HFFc6 (cell line): ENCODE measurements at regions not wholly inside any gene's neighbourhood (a gene's known extent, or its start where the extent isn't known, plus 50 kb on each side); places are given as distances from the start of the nearest gene placed in this dataset.

Experiments used
- DNase-seq: peaks from one replicate; pipeline ENCODE4 v3.0.0-alpha.2; 2018
- H3K27ac Mint-ChIP-seq: 2 replicates; pipeline ENCODE4 v1.8.0; 2020; ENCODE audit warnings: mild to moderate bottlenecking, mixed read lengths
- H3K27me3 Mint-ChIP-seq: 2 replicates; pipeline ENCODE4 v1.8.0; 2021; ENCODE audit warnings: mild to moderate bottlenecking, moderate library complexity, mixed read lengths; ENCODE audit not compliant: insufficient read depth
- H3K36me3 Mint-ChIP-seq: 2 replicates; pipeline ENCODE4 v1.8.0; 2021; ENCODE audit warnings: low read depth, mixed read lengths
- H3K4me1 Mint-ChIP-seq: 2 replicates; pipeline ENCODE4 v1.8.0; 2020; ENCODE audit warnings: low read depth, mixed read lengths
- H3K4me3 Mint-ChIP-seq: 2 replicates; pipeline ENCODE4 v1.8.0; 2020; ENCODE audit warnings: mild to moderate bottlenecking, moderate library complexity, mixed read lengths
- H3K9me3 Mint-ChIP-seq: 2 replicates; pipeline ENCODE4 v1.8.0; 2020; ENCODE audit warnings: mild to moderate bottlenecking, mixed read lengths
- CTCF ChIP-seq: fragments of 200-600 bp; sonication (generic); IDR thresholded peaks from 2 replicates; pipeline ENCODE4 v1.5.0; 2021; ENCODE audit warnings: antibody characterized with exemption, mild to moderate bottlenecking

GRCh38 chr18:56036741-56037140 is 448.7 kb upstream of the TCF4 start:
- TF ChIP-seq CTCF: no peak

GRCh38 chr18:56035546-56035945 is 447.6 kb upstream of the TCF4 start:
- H3K27me3 Mint-ChIP-seq: no peaks in the 10 kb centered on the region
- H3K9me3 Mint-ChIP-seq: no peaks in the 10 kb centered on the region; the same call in 1 of the 2 replicates
- peaks cover 13% of the 10 kb centered on the region for H3K36me3 Mint-ChIP-seq
- no peaks in the 10 kb centered on the region for H3K4me1 Mint-ChIP-seq
- no peak overlapping the region for H3K27ac Mint-ChIP-seq
- no peak overlapping the region for H3K4me3 Mint-ChIP-seq
- no peak for DNase-seq
- TF ChIP-seq CTCF: no peak

More at GRCh38 chr18:56036741-56037140, 448.7 kb upstream of the TCF4 start:
- H3K36me3 Mint-ChIP-seq: peaks cover 13% of the 10 kb centered on the region
- no peaks in the 10 kb centered on the region for H3K4me1 Mint-ChIP-seq
- no peaks in the 10 kb centered on the region; the same call in 1 of the 2 replicates for H3K9me3 Mint-ChIP-seq
- DNase-seq: no peak
- no peak overlapping the region for H3K4me3 Mint-ChIP-seq
- no peak overlapping the region for H3K27ac Mint-ChIP-seq
- no peaks in the 10 kb centered on the region for H3K27me3 Mint-ChIP-seq

GRCh38 chr18:56034949-56035348 is 447.0 kb upstream of the TCF4 start:
- no peaks in the 10 kb centered on the region; the same call in 1 of the 2 replicates for H3K9me3 Mint-ChIP-seq
- H3K4me1 Mint-ChIP-seq: no peaks in the 10 kb centered on the region
- no peak overlapping the region for H3K27ac Mint-ChIP-seq
- peaks cover 13% of the 10 kb centered on the region for H3K36me3 Mint-ChIP-seq
- no peak overlapping the region for H3K4me3 Mint-ChIP-seq
- no peak for DNase-seq
- TF ChIP-seq CTCF: no peak
- H3K27me3 Mint-ChIP-seq: peaks cover 1% of the 10 kb centered on the region; the same call in 1 of the 2 replicates

GRCh38 chr18:56030060-56030459 is 442.1 kb upstream of the TCF4 start:
- H3K4me3 Mint-ChIP-seq: no peak overlapping the region
- peaks cover 13% of the 10 kb centered on the region for H3K36me3 Mint-ChIP-seq
- peaks cover 17% of the 10 kb centered on the region for H3K4me1 Mint-ChIP-seq
- no peaks in the 10 kb centered on the region; the same call in 1 of the 2 replicates for H3K9me3 Mint-ChIP-seq
- TF ChIP-seq CTCF: no peak
- peaks cover 3% of the 10 kb centered on the region; the same call in 1 of the 2 replicates for H3K27me3 Mint-ChIP-seq
- no peak overlapping the region for H3K27ac Mint-ChIP-seq
- no peak for DNase-seq

- Mint-ChIP-seq H3K9me3 (no peaks in the 10 kb centered on the region; the same call in 1 of the 2 replicates), H3K4me1 (peaks cover 17% of the 10 kb centered on the region), H3K4me3 (no peak overlapping the region), H3K36me3 (peaks cover 7% of the 10 kb centered on the region), H3K27me3 (peaks cover 3% of the 10 kb centered on the region; the same call in 1 of the 2 replicates), H3K27ac (no peak overlapping the region)
- no peak for TF ChIP-seq CTCF
- peak; percentile 63 for DNase-seq
Observed at GRCh38 chr18:56028514-56028913, 440.5 kb upstream of the TCF4 start.

- TF ChIP-seq CTCF: no peak
- Mint-ChIP-seq H3K36me3 (no peaks in the 10 kb centered on the region), H3K9me3 (no peaks in the 10 kb centered on the region), H3K27me3 (peaks cover 3% of the 10 kb centered on the region; the same call in 1 of the 2 replicates), H3K4me1 (peaks cover 23% of the 10 kb centered on the region), H3K4me3 (no peak overlapping the region), H3K27ac (no peak overlapping the region)
- DNase-seq: no peak
Observed at GRCh38 chr18:56026509-56026908, 438.5 kb upstream of the TCF4 start.
